GM21360 (cell line): ENCODE measurements at regions not wholly inside any gene's neighbourhood (a gene's known extent, or its start where the extent isn't known, plus 50 kb on each side); places are given as distances from the start of the nearest gene placed in this dataset.
"Not testable (repeated sequence)": the region's sequence is repeated elsewhere in the genome, so short reads cannot be mapped to it uniquely, and the experiment has no call there.

Experiments
- ATAC-seq: cut with Tn5 transposase; IDR thresholded peaks from one replicate; pipeline ENCODE4 v1.9.1; 2021; ENCODE audit warnings: mild to moderate bottlenecking, moderate library complexity; ENCODE audit not compliant: unreplicated experiment

- ATAC-seq = no peak
Measured at GRCh38 chr15:95162967-95163531, 931.7 kb downstream of the MCTP2 start.

GRCh38 chr15:95168152-95168551 is 936.8 kb downstream of the MCTP2 start:
- no peak for ATAC-seq

- ATAC-seq = no peak
Measured at GRCh38 chr15:95168951-95169431, 937.6 kb downstream of the MCTP2 start.

GRCh38 chr15:95169541-95170459 is 938.4 kb downstream of the MCTP2 start:
- ATAC-seq = no peak

- no peak for ATAC-seq
Measured at GRCh38 chr15:95170561-95171380, 939.4 kb downstream of the MCTP2 start.

- ATAC-seq = no peak
Measured at GRCh38 chr15:95171564-95171963, 940.2 kb downstream of the MCTP2 start.

GRCh38 chr15:95174301-95175259 is 943.2 kb downstream of the MCTP2 start:
- no peak for ATAC-seq

- ATAC-seq = no peak
Measured at GRCh38 chr15:95175914-95176658, 944.7 kb downstream of the MCTP2 start.

GRCh38 chr15:95176794-95177577 is 945.6 kb downstream of the MCTP2 start:
- no peak for ATAC-seq

GRCh38 chr15:95180530-95180929 is 949.2 kb downstream of the MCTP2 start:
- ATAC-seq = no peak

GRCh38 chr15:95182091-95182490 is 950.7 kb downstream of the MCTP2 start:
- ATAC-seq = no peak

GRCh38 chr15:95192923-95193322 is 961.6 kb downstream of the MCTP2 start:
- ATAC-seq = no peak

GRCh38 chr15:95194746-95195145 is 963.4 kb downstream of the MCTP2 start:
- no peak for ATAC-seq

GRCh38 chr15:95196176-95196915 is 965.0 kb downstream of the MCTP2 start:
- ATAC-seq = no peak

- no peak for ATAC-seq
Measured at GRCh38 chr15:95202569-95203349, 971.4 kb downstream of the MCTP2 start.

- ATAC-seq = no peak
Measured at GRCh38 chr15:95205077-95205476, 973.7 kb downstream of the MCTP2 start.

GRCh38 chr15:95205830-95206229 is 974.5 kb downstream of the MCTP2 start:
- ATAC-seq = not testable (repeated sequence)
